GM21367 (cell line): ENCODE measurements at regions not wholly inside any gene's neighbourhood (a gene's known extent, or its start where the extent isn't known, plus 50 kb on each side); places are given as distances from the start of the nearest gene placed in this dataset.
"Not testable (repeated sequence)": the region's sequence is repeated elsewhere in the genome, so short reads cannot be mapped to it uniquely, and the experiment has no call there.

Experiments
- ATAC-seq: cut with Tn5 transposase; IDR thresholded peaks from one replicate; pipeline ENCODE4 v1.9.1; 2021; ENCODE audit not compliant: unreplicated experiment

- no peak for ATAC-seq
Observed at GRCh38 chr17:77560841-77561240, 397.7 kb upstream of the TNRC6C start.

GRCh38 chr17:77562361-77562760, 396.1 kb upstream of the TNRC6C start:
- ATAC-seq = not testable (repeated sequence)

- ATAC-seq = no peak
Observed at GRCh38 chr17:77563439-77564102, 394.9 kb upstream of the TNRC6C start.

GRCh38 chr17:77564278-77564920, 394.1 kb upstream of the TNRC6C start:
- ATAC-seq = no peak

GRCh38 chr17:77565166-77565565, 393.3 kb upstream of the TNRC6C start:
- ATAC-seq = no peak

- ATAC-seq = no peak
Observed at GRCh38 chr17:77566151-77566550, 392.4 kb upstream of the TNRC6C start.

GRCh38 chr17:77566566-77567138, 391.9 kb upstream of the TNRC6C start:
- no peak for ATAC-seq

GRCh38 chr17:77568540-77568939, 390.0 kb upstream of the TNRC6C start:
- ATAC-seq = no peak

GRCh38 chr17:77569846-77570564, 388.5 kb upstream of the TNRC6C start:
- no peak for ATAC-seq

GRCh38 chr17:77570565-77570898, 388.0 kb upstream of the TNRC6C start:
- ATAC-seq = no peak

GRCh38 chr17:77571155-77571981, 387.1 kb upstream of the TNRC6C start:
- ATAC-seq = no peak

- ATAC-seq = no peak
Observed at GRCh38 chr17:77572065-77572601, 386.4 kb upstream of the TNRC6C start.

- no peak for ATAC-seq
Observed at GRCh38 chr17:77572851-77573250, 385.7 kb upstream of the TNRC6C start.

GRCh38 chr17:77577491-77577890, 381.0 kb upstream of the TNRC6C start:
- no peak for ATAC-seq

GRCh38 chr17:77579131-77579530, 379.4 kb upstream of the TNRC6C start:
- ATAC-seq = no peak

- ATAC-seq = no peak
Observed at GRCh38 chr17:77579682-77580081, 378.8 kb upstream of the TNRC6C start.

- no peak for ATAC-seq
Observed at GRCh38 chr17:77580531-77581270, 377.8 kb upstream of the TNRC6C start.

- ATAC-seq = no peak
Observed at GRCh38 chr17:77581480-77581879, 377.0 kb upstream of the TNRC6C start.

GRCh38 chr17:77585142-77585860, 373.2 kb upstream of the TNRC6C start:
- no peak for ATAC-seq
